GM21381 (cell line): ENCODE measurements at regions not wholly inside any gene's neighbourhood (a gene's known extent, or its start where the extent isn't known, plus 50 kb on each side); places are given as distances from the start of the nearest gene placed in this dataset.

Experiments
- ATAC-seq: cut with Tn5 transposase; IDR thresholded peaks from one replicate; pipeline ENCODE4 v1.9.1; 2021; ENCODE audit warnings: mild to moderate bottlenecking, moderate library complexity; ENCODE audit not compliant: unreplicated experiment

- no peak for ATAC-seq
Observed at GRCh38 chr1:187078916-187079315, 250.2 kb downstream of the PLA2G4A start.

- ATAC-seq: no peak
Observed at GRCh38 chr1:187079330-187079729, 250.6 kb downstream of the PLA2G4A start.

GRCh38 chr1:187091666-187092065 lies 262.9 kb downstream of the PLA2G4A start:
- no peak for ATAC-seq

- ATAC-seq: no peak
Observed at GRCh38 chr1:187092104-187092503, 263.4 kb downstream of the PLA2G4A start.

- ATAC-seq: no peak
Observed at GRCh38 chr1:187096689-187097088, 267.9 kb downstream of the PLA2G4A start.

- no peak for ATAC-seq
Observed at GRCh38 chr1:187110351-187110750, 281.6 kb downstream of the PLA2G4A start.

DNA sequence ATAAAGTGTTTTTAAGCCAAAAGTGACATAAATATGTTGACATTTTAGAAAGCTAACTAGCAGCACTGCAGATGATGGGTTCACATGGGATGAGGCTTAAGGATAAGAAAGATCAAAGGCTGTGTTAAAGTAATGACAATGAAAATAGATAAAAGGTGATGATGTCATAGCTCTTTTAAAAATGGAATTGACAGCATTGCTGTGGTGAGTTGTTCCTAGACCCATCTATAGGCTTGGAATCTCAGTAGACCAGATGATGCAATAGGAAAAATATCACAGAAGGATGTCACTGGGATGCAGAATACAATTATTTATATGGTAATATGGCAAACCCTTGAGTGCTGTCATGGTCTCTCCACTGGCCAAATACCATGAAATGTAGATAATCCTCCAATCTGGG lies 286.0 kb downstream of the PLA2G4A start:
- ATAC-seq: no peak

GRCh38 chr1:187121661-187122060 lies 292.9 kb downstream of the PLA2G4A start:
- no peak for ATAC-seq

DNA sequence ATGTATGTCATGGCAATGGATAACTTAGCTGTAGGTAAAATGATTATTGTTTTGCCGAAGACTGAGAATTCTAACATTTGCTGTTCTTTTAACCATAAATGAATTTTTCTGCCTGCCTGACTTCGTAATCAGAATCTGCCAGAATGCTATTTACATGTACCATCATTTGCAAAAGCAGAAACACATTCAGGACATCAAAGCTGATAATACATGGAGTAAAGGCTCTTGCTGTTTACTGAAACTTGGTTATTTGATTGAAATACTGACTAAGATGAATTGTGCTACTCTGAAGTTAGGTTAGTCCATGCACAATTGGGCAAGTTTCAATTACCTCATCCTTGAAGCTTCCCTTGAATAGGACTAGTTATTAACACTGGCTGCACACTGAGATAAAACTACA lies 293.8 kb downstream of the PLA2G4A start:
- ATAC-seq: no peak

DNA sequence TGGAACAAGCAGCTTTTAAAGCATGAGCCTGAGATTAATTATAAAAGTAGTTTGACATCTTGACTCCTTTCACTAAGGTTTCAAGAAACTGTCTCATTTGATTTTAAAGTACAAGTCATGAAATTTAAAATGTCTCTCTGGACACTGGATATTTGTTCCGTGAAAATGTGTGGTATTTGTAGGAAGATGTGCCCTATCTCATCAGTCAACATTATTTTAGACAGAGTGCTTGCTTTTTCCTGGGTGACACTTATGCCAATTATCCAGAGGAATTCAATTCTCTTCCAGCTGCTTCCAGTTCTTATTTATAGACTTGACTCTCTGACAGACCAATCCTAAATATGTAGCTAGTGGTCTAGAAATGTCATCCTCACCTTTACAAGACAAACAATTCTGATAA lies 300.4 kb downstream of the PLA2G4A start:
- no peak for ATAC-seq

- no peak for ATAC-seq
Observed at GRCh38 chr1:187143783-187144182, 315.0 kb downstream of the PLA2G4A start.

DNA sequence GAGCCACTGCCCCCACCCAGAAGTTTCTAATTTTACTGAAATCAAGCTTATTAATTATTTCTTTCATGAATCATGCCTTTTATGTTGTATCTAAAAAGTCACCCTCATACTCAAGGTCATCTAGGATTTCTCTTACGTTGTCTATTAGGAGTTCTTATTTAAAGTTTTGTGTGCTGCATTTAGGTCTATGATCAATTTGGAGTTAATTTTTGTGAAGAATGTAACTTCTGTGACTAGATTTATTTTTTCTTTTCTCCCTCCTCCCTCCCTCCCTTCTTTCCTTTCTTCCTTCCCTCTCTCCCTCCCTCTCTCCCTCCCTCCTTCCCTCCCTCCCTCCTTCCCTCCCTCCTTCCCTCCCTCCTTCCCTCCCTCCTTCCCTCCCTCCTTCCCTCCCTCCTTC lies 317.6 kb downstream of the PLA2G4A start:
- no peak for ATAC-seq

- no peak for ATAC-seq
Observed at GRCh38 chr1:187151555-187151954, 322.8 kb downstream of the PLA2G4A start.

GRCh38 chr1:187153047-187153446 lies 324.3 kb downstream of the PLA2G4A start:
- no peak for ATAC-seq

GRCh38 chr1:187157115-187157514 lies 328.4 kb downstream of the PLA2G4A start:
- no peak for ATAC-seq

GRCh38 chr1:187157552-187157951 lies 328.8 kb downstream of the PLA2G4A start:
- ATAC-seq: no peak

GRCh38 chr1:187167555-187167954 lies 338.8 kb downstream of the PLA2G4A start:
- ATAC-seq: no peak

DNA sequence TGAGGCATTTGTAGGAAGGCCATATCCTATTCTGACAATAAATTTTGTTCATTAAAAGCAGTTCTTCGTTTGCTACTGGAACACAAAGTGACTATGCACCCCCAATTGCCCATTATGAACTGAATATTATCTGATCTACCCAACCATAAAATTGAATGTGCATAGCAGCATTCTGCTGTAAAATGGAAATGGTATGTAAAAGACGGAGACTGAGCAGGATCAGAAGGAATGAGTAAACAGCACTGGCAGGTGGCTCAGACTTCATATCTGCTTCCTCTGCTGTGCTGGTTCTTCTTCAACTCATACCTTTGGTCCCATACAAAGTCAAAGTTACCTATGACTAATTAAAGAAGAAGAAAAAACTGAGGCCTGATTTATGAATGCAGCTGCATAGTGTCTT lies 339.5 kb downstream of the PLA2G4A start:
- no peak for ATAC-seq

DNA sequence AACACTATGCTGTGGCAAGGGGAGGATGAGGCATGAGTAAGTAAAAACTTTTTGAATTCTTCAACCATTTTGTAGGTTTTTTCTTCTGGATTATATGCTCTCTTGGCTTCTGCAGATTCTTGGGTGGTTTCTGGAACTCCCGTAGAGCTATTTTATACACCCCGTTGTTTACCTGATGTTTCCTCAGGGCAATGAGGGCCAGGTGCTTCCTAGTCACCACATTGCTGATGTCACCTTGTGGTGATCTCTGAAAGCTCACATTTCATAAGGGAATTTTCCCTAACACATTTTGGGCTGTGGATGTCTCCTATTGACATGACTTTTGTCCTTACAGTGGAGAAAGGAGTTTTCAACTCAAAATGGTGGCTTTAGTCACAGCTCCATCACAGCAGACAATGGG lies 356.6 kb downstream of the PLA2G4A start:
- no peak for ATAC-seq

DNA sequence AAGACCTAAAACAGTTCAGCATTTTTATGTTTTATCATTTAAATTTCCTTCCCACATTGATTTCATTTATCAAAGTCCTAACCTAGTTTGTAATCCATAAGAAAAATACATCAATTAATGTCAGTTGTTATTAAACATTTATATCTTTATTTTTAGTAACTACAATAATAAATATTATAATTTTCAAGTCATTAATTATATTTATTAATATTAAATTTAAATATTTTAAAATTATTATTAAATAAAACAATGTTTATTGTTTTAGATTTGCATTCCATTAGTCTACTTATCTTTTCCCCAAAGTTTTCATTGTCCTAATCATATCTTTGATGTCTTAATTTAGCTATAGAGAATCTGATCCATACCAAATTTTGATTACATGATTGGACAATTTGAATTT lies 368.9 kb downstream of the PLA2G4A start:
- no peak for ATAC-seq

- ATAC-seq: no peak
Observed at GRCh38 chr1:187203257-187203656, 374.5 kb downstream of the PLA2G4A start.

GRCh38 chr1:187212377-187212776 lies 383.6 kb downstream of the PLA2G4A start:
- ATAC-seq: no peak

GRCh38 chr1:187226396-187226795 lies 397.6 kb downstream of the PLA2G4A start:
- no peak for ATAC-seq

DNA sequence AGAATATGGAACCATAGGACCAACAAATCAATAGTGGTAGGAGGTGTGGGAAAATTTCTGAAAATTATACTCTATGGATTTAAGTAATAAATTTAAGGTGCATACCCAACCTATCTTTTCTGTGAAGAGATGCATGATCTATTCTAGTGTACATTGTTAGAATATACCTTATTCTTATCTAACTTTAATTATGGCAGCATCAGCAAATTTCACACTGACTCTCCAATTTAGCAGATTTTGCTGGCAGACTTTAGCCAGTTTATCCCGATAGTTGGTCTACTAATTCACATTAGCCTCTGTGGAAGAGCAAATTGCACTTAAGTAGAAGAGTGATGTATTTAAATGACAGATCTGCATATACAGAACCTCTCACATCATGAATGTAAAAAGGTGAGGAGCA lies 400.0 kb downstream of the PLA2G4A start:
- no peak for ATAC-seq
